ENCODE measurements at regions not wholly inside any gene's neighbourhood (a gene's known extent, or its start where the extent isn't known, plus 50 kb on each side); places are given as distances from the start of the nearest gene placed in this dataset.

- no peak overlapping the region for H3K4me3 ChIP-seq (ENCODE audit: control insufficient read depth, low read depth, low read length)
- no peak for TF ChIP-seq CTCF (IDR thresholded peaks at IDR 0.05; ENCODE audit: control insufficient read depth, insufficient read depth, low read depth, low read length, missing control alignments)
- no peak for DNase-seq (ENCODE audit: low read depth)
Observed at GRCh38 chr12:38157933-38158401, 158.6 kb upstream of the ALG10B start.

GRCh38 chr12:38158428-38159091 is 158.0 kb upstream of the ALG10B start:
- no peak overlapping the region for H3K4me3 ChIP-seq (ENCODE audit: control insufficient read depth, low read depth, low read length)
- DNase-seq (ENCODE audit: low read depth), result no peak
- TF ChIP-seq CTCF (IDR thresholded peaks at IDR 0.05; ENCODE audit: control insufficient read depth, insufficient read depth, low read depth, low read length, missing control alignments), result no peak

GRCh38 chr12:38159092-38159551 is 157.5 kb upstream of the ALG10B start:
- TF ChIP-seq CTCF (IDR thresholded peaks at IDR 0.05; ENCODE audit: control insufficient read depth, insufficient read depth, low read depth, low read length, missing control alignments), result no peak
- DNase-seq (ENCODE audit: low read depth), result no peak
- no peak overlapping the region for H3K4me3 ChIP-seq (ENCODE audit: control insufficient read depth, low read depth, low read length)

GRCh38 chr12:38159591-38160317 is 156.8 kb upstream of the ALG10B start:
- H3K4me3 ChIP-seq (ENCODE audit: control insufficient read depth, low read depth, low read length), result no peak overlapping the region
- DNase-seq (ENCODE audit: low read depth), result no peak
- no peak for TF ChIP-seq CTCF (IDR thresholded peaks at IDR 0.05; ENCODE audit: control insufficient read depth, insufficient read depth, low read depth, low read length, missing control alignments)

- no peak for TF ChIP-seq CTCF (IDR thresholded peaks at IDR 0.05; ENCODE audit: control insufficient read depth, insufficient read depth, low read depth, low read length, missing control alignments)
Observed at GRCh38 chr12:38160318-38161122, 156.1 kb upstream of the ALG10B start.

More at GRCh38 chr12:38160318-38161122, 156.1 kb upstream of the ALG10B start:
- no peak overlapping the region for H3K4me3 ChIP-seq (ENCODE audit: control insufficient read depth, low read depth, low read length)
- DNase-seq (ENCODE audit: low read depth), result no peak
